Upper lobe of left lung (tissue), 4 donors: ENCODE measurements at regions not wholly inside any gene's neighbourhood (a gene's known extent, or its start where the extent isn't known, plus 50 kb on each side); places are given as distances from the start of the nearest gene placed in this dataset.
"Not testable (repeated sequence)": the region's sequence is repeated elsewhere in the genome, so short reads cannot be mapped to it uniquely, and the experiment has no call there.

Experiments
- EP300 ChIP-seq, 4 donors: sonication (generic); formaldehyde crosslinking; IDR thresholded peaks; one replicate each; pipeline ENCODE4 v1.5.1; 2017; ENCODE audit warnings: antibody characterized with exemption in 4 of 4, control low read depth in 2 of 4
- POLR2A ChIP-seq, 4 donors: fragments of 450-650 bp; IDR thresholded peaks; one replicate each; pipeline ENCODE4 v1.5.1; 2016 to 2017; ENCODE audit warnings: antibody characterized with exemption in 4 of 4, mild to moderate bottlenecking in 2 of 4

GRCh38 chr5:99410386-99410785 lies 481.6 kb upstream of the CHD1 start:
- not testable (repeated sequence) for TF ChIP-seq POLR2A, EP300 (IDR thresholded peaks at IDR 0.05)
